T47D (cell line): ENCODE measurements at regions not wholly inside any gene's neighbourhood (a gene's known extent, or its start where the extent isn't known, plus 50 kb on each side); places are given as distances from the start of the nearest gene placed in this dataset.

Experiments used
- DNase-seq, 2 experiments: peaks; one replicate each; pipeline versions ENCODE4 v3.0.0 to v3.0.0-alpha.2; 2011 to 2012; ENCODE audit warnings: low read depth in 1 of 2, low spot score in 1 of 2
- JUND ChIP-seq: IDR thresholded peaks from 2 replicates; pipeline ENCODE4 v1.6.1; 2012; ENCODE audit warnings: low read depth
- in situ Hi-C: cut with HindIII; loops from 2 replicates; pipeline ENCODE4 v1.10.0; 2016; ENCODE audit warnings: low sequenced_read_pairs, low pct_unique_long_range_greater_than_20kb

- in situ Hi-C loops: no loop called here
- DNase-seq: no peak
- no peak for TF ChIP-seq JUND
These were observed 479.4 kb downstream of the AGTPBP1 start for GRCh38 chr9:85262333-85262732.

- in situ Hi-C loops: no loop called here
- DNase-seq: no peak
- TF ChIP-seq JUND: no peak
These were observed 481.4 kb downstream of the AGTPBP1 start for GRCh38 chr9:85260275-85260845.

GRCh38 chr9:85258823-85259370 is 482.9 kb downstream of the AGTPBP1 start:
- no peak for TF ChIP-seq JUND
- peak; percentile 52 to 71 for DNase-seq
- in situ Hi-C loops: no loop called here

- no peak for DNase-seq
- no peak for TF ChIP-seq JUND
- in situ Hi-C loops: no loop called here
These were observed 483.5 kb downstream of the AGTPBP1 start for GRCh38 chr9:85258236-85258635.

- in situ Hi-C loops: no loop called here
- TF ChIP-seq JUND: no peak
- no peak for DNase-seq
These were observed 492.5 kb downstream of the AGTPBP1 start for GRCh38 chr9:85249313-85249621.

GRCh38 chr9:85248514-85249312 is 493.0 kb downstream of the AGTPBP1 start:
- TF ChIP-seq JUND: no peak
- DNase-seq: no peak
- in situ Hi-C loops: no loop called here

- in situ Hi-C loops: no loop called here
- no peak for DNase-seq
- no peak for TF ChIP-seq JUND
These were observed 495.2 kb downstream of the AGTPBP1 start for GRCh38 chr9:85246541-85246940.

GRCh38 chr9:85244856-85245255 is 496.9 kb downstream of the AGTPBP1 start:
- TF ChIP-seq JUND: no peak
- no peak for DNase-seq
- in situ Hi-C loops: no loop called here

- TF ChIP-seq JUND: no peak
- no peak for DNase-seq
- in situ Hi-C loops: no loop called here
These were observed 497.8 kb downstream of the AGTPBP1 start for GRCh38 chr9:85243977-85244376.

GRCh38 chr9:85237478-85237877 is 504.3 kb downstream of the AGTPBP1 start:
- no peak for TF ChIP-seq JUND
- in situ Hi-C loops: no loop called here
- DNase-seq: no peak

GRCh38 chr9:85230081-85230480 is 511.7 kb downstream of the AGTPBP1 start:
- in situ Hi-C loops: no loop called here
- no peak for DNase-seq
- TF ChIP-seq JUND: no peak

GRCh38 chr9:85228111-85228855 is 513.5 kb downstream of the AGTPBP1 start:
- DNase-seq: no peak
- in situ Hi-C loops: no loop called here
- TF ChIP-seq JUND: no peak

GRCh38 chr9:85225180-85225579 is 516.6 kb downstream of the AGTPBP1 start:
- TF ChIP-seq JUND: no peak
- DNase-seq: no peak
- in situ Hi-C loops: no loop called here
